Liver (tissue), 8 donors: ENCODE measurements at regions not wholly inside any gene's neighbourhood (a gene's known extent, or its start where the extent isn't known, plus 50 kb on each side); places are given as distances from the start of the nearest gene placed in this dataset.

Experiments
- DNase-seq: peaks from one replicate; pipeline ENCODE4 v3.0.0-alpha.2; 2017; ENCODE audit warnings: low spot score
- H3K27ac ChIP-seq, 2 donors: one replicate each; pipeline ENCODE4 v1.7.0; 2013; ENCODE audit warnings: inconsistent platforms in 2 of 2, low read length in 2 of 2, control low read depth in 1 of 2, low read depth in 1 of 2, mild to moderate bottlenecking in 1 of 2
- H3K27me3 ChIP-seq, 4 donors: one replicate each; pipeline versions ENCODE4 v1.6.1 to v1.7.0; 2013; ENCODE audit warnings: low read length in 3 of 4, inconsistent platforms in 1 of 4, mild to moderate bottlenecking in 1 of 4, moderate library complexity in 1 of 4; ENCODE audit not compliant: control insufficient read depth in 4 of 4, insufficient read depth in 4 of 4
- H3K36me3 ChIP-seq, 4 donors: one replicate each; pipeline versions ENCODE4 v1.6.1 to v1.7.0; 2013; ENCODE audit warnings: low read length in 3 of 4, mild to moderate bottlenecking in 3 of 4, low read depth in 1 of 4, moderate library complexity in 1 of 4; ENCODE audit not compliant: control insufficient read depth in 4 of 4, insufficient read depth in 3 of 4
- H3K4me1 ChIP-seq, 4 donors: one replicate each; pipeline versions ENCODE4 v1.6.1 to v1.7.0; 2013; ENCODE audit warnings: low read length in 3 of 4, mild to moderate bottlenecking in 3 of 4, moderate library complexity in 1 of 4; ENCODE audit not compliant: control insufficient read depth in 4 of 4, insufficient read depth in 4 of 4
- H3K4me3 ChIP-seq, 3 donors: one replicate each; pipeline versions ENCODE4 v1.6.1 to v1.7.0; 2013; ENCODE audit warnings: low read length in 3 of 3, control low read depth in 1 of 3, low read depth in 1 of 3, mild to moderate bottlenecking in 1 of 3
- H3K9ac ChIP-seq, 2 donors: one replicate each; pipeline ENCODE4 v1.7.0; 2013; ENCODE audit warnings: low read length in 2 of 2, mild to moderate bottlenecking in 2 of 2, moderate library complexity in 2 of 2, control low read depth in 1 of 2, low read depth in 1 of 2
- H3K9me3 ChIP-seq, 4 donors: one replicate each; pipeline versions ENCODE4 v1.6.1 to v1.7.0; 2013; ENCODE audit warnings: low read length in 3 of 4; ENCODE audit not compliant: control insufficient read depth in 4 of 4
- ATF3 ChIP-seq: IDR thresholded peaks from 2 replicates; pipeline ENCODE4 v1.6.1; 2016; ENCODE audit warnings: antibody characterized with exemption
- CTCF ChIP-seq: fragments of 150-350 bp; IDR thresholded peaks from 2 replicates; pipeline ENCODE4 v1.5.1; 2017; ENCODE audit warnings: improper control_type of control experiment, low read depth, low read length; ENCODE audit not compliant: missing input control
- EGR1 ChIP-seq, 2 donors: IDR thresholded peaks; 2 replicates each; pipeline ENCODE4 v1.6.1; 2016 to 2018; ENCODE audit warnings: antibody characterized with exemption in 2 of 2, low read depth in 2 of 2
- FOXA1 ChIP-seq: IDR thresholded peaks from 2 replicates; pipeline ENCODE4 v1.6.1; 2016; ENCODE audit warnings: antibody characterized with exemption
- FOXA2 ChIP-seq: IDR thresholded peaks from 2 replicates; pipeline ENCODE4 v1.6.1; 2016; ENCODE audit warnings: antibody characterized with exemption
- GABPA ChIP-seq, 2 donors: IDR thresholded peaks in 1 of 2; conservative IDR thresholded peaks in 1 of 2; 2 replicates each; pipeline ENCODE4 v1.6.1; 2016; ENCODE audit warnings: antibody characterized with exemption in 2 of 2, mild to moderate bottlenecking in 1 of 2, moderate library complexity in 1 of 2
- HNF4A ChIP-seq, 2 donors: conservative IDR thresholded peaks; 2 replicates each; pipeline ENCODE4 v1.6.1; 2016; ENCODE audit warnings: antibody characterized with exemption in 2 of 2, mild to moderate bottlenecking in 2 of 2
- HNF4G ChIP-seq: IDR thresholded peaks from 2 replicates; pipeline ENCODE4 v1.6.1; 2016; ENCODE audit warnings: antibody characterized with exemption
- JUND ChIP-seq, 2 donors: IDR thresholded peaks; 2 replicates each; pipeline ENCODE4 v1.6.1; 2016; ENCODE audit warnings: antibody characterized with exemption in 2 of 2
- MAX ChIP-seq: IDR thresholded peaks from 2 replicates; pipeline ENCODE4 v1.6.1; 2016; ENCODE audit warnings: antibody characterized with exemption
- NR2F2 ChIP-seq: IDR thresholded peaks from 2 replicates; pipeline ENCODE4 v1.6.1; 2016; ENCODE audit warnings: antibody characterized with exemption
- RAD21 ChIP-seq, 2 donors: IDR thresholded peaks; 2 replicates each; pipeline ENCODE4 v1.6.1; 2016; ENCODE audit warnings: antibody characterized with exemption in 2 of 2, mild to moderate bottlenecking in 2 of 2
- REST ChIP-seq: IDR thresholded peaks from 2 replicates; pipeline ENCODE4 v1.6.1; 2016; ENCODE audit warnings: antibody characterized with exemption, mild to moderate bottlenecking
- RXRA ChIP-seq, 2 donors: IDR thresholded peaks; 2 replicates each; pipeline ENCODE4 v1.6.1; 2017 to 2018; ENCODE audit warnings: antibody characterized with exemption in 2 of 2, mild to moderate bottlenecking in 1 of 2
- SP1 ChIP-seq: IDR thresholded peaks from 2 replicates; pipeline ENCODE4 v1.6.1; 2018; ENCODE audit warnings: antibody characterized with exemption, mild to moderate bottlenecking
- TAF1 ChIP-seq: conservative IDR thresholded peaks from 2 replicates; pipeline ENCODE4 v1.6.1; 2016; ENCODE audit warnings: antibody characterized with exemption, mild to moderate bottlenecking
- YY1 ChIP-seq: IDR thresholded peaks from 2 replicates; pipeline ENCODE4 v1.6.1; 2016; ENCODE audit warnings: antibody characterized with exemption, mild to moderate bottlenecking
- ZBTB33 ChIP-seq: IDR thresholded peaks from 2 replicates; pipeline ENCODE4 v1.6.1; 2016; ENCODE audit warnings: antibody characterized with exemption
- WGBS: extraction: QIAGEN DNeasy Blood & Tissue Kit; methylation state at CpG from one replicate; pipeline ENCODE4 v1.1.7; 2013; 5-methylcytosine and 5-hydroxymethylcytosine counted together
- donor health status: healthy.
- donor health status: healthy.
- donor health status: healthy.
- donor health status: healthy.
- donor health status: healthy.

- Histone ChIP-seq H3K27me3 (no peaks in the 10 kb centered on the region), H3K9ac (no peak overlapping the region), H3K27ac (no peak overlapping the region), H3K9me3 (no peaks in the 10 kb centered on the region), H3K36me3 (no peaks in the 10 kb centered on the region), H3K4me1 (no peaks in the 10 kb centered on the region), H3K4me3 (no peak overlapping the region)
- no peak for TF ChIP-seq FOXA2
- no peak for TF ChIP-seq ZBTB33
- TF ChIP-seq EGR1 (IDR thresholded peaks at IDR 0.05; ENCODE audit: low read depth in 2 of 2), result no peak
- TF ChIP-seq RAD21 (IDR thresholded peaks at IDR 0.05), result no peak
- no peak for TF ChIP-seq SP1
- TF ChIP-seq RXRA (IDR thresholded peaks at IDR 0.05), result no peak
- no peak for TF ChIP-seq HNF4A (conservative IDR thresholded peaks at IDR 0.05)
- TF ChIP-seq MAX, result no peak
- no peak for TF ChIP-seq HNF4G
- 93% methylated on average over 2 of the region's 2 CpGs for WGBS
- no peak for DNase-seq
Observed at GRCh38 chr3:168285506-168285905, 189.8 kb upstream of the GOLIM4 start.

- H3K4me3 ChIP-seq, result no peak overlapping the region
- H3K9ac ChIP-seq, result no peak overlapping the region
- no peaks in the 10 kb centered on the region for H3K27me3 ChIP-seq
- 90% methylated on average over 5 of the region's 5 CpGs for WGBS
- TF ChIP-seq YY1 (no peak), ATF3 (no peak), SP1 (no peak), NR2F2 (no peak), JUND (IDR thresholded peaks at IDR 0.05) (no peak), TAF1 (no peak), ZBTB33 (no peak), GABPA (IDR thresholded peaks at IDR 0.05 in 1 of 2, conservative IDR thresholded peaks at IDR 0.05 in 1 of 2) (no peak), MAX (no peak), HNF4A (conservative IDR thresholded peaks at IDR 0.05) (no peak)
- H3K36me3 ChIP-seq, result no peaks in the 10 kb centered on the region
- no peaks in the 10 kb centered on the region for H3K9me3 ChIP-seq
- no peaks in the 10 kb centered on the region for H3K4me1 ChIP-seq
- no peak for DNase-seq
- no peak overlapping the region for H3K27ac ChIP-seq
Observed at GRCh38 chr3:168284728-168285127, 189.0 kb upstream of the GOLIM4 start.

GRCh38 chr3:168275662-168276061 lies 179.9 kb upstream of the GOLIM4 start:
- peaks cover 0 to 1% (median 0%) of the 10 kb centered on the region in 4 donors for H3K9me3 ChIP-seq
- peaks cover 0 to 3% (median 0%) of the 10 kb centered on the region in 4 donors for H3K27me3 ChIP-seq
- no peak overlapping the region for H3K4me3 ChIP-seq
- no peak for DNase-seq
- no peaks in the 10 kb centered on the region for H3K36me3 ChIP-seq
- H3K4me1 ChIP-seq, result no peaks in the 10 kb centered on the region
- H3K27ac ChIP-seq, result no peak overlapping the region
- H3K9ac ChIP-seq, result no peak overlapping the region
- WGBS, result 82% methylated on average over 3 of the region's 3 CpGs
- TF ChIP-seq RAD21 (IDR thresholded peaks at IDR 0.05), result no peak
- no peak for TF ChIP-seq FOXA1
- TF ChIP-seq JUND (IDR thresholded peaks at IDR 0.05), result no peak
- TF ChIP-seq TAF1, result no peak
- no peak for TF ChIP-seq GABPA (IDR thresholded peaks at IDR 0.05 in 1 of 2, conservative IDR thresholded peaks at IDR 0.05 in 1 of 2)
- TF ChIP-seq SP1, result no peak
- TF ChIP-seq CTCF, result no peak
- TF ChIP-seq YY1, result no peak
- no peak for TF ChIP-seq ATF3
- TF ChIP-seq REST, result no peak
